ENCODE measurements at regions not wholly inside any gene's neighbourhood (a gene's known extent, or its start where the extent isn't known, plus 50 kb on each side); places are given as distances from the start of the nearest gene placed in this dataset.

DNA sequence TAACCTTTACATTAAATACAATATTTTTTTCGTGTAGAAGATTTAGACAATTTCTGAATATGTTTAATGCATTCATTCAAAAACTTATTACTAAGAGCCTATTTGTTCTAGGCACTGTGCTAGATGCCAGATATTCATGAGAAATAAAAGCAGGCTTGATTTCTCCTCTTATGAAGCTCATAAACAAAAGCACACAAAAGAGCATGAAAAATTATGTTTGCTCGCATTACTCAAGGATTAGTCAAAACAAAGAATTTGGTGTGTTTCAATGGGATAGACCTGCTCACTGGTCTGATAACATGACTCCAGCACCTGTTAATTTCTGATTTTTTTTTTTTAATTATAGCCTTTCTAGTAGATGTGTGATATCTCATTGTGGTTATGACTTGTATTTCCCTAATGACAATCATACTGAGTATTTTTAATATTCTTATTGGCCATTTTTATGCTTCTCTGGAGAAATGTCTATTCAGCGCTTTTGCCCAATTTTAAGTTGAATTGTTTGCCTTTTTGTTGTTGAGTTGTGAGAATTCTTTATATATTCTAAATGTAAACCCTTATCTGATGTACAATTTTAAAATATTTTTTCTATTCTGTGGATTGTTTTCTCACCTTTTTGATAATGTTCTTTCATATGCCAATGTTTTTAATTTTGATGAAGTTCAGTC, 382.3 kb upstream of the ADGRL4 start:
- TF ChIP-seq POLR2A (IDR thresholded peaks at IDR 0.05; ENCODE audit: control extremely low read depth in 1 of 2, low read depth in 2 of 2, low read length in 2 of 2) (no peak), SP2 (IDR thresholded peaks at IDR 0.05; ENCODE audit: low read length) (no peak), EZH2 (IDR thresholded peaks at IDR 0.05; ENCODE audit: low read depth, low read length, severe bottlenecking) (no peak), GTF2F1 (IDR thresholded peaks at IDR 0.05; ENCODE audit: borderline replicate concordance, low read depth, low read length) (no peak), TBP (IDR thresholded peaks at IDR 0.05; ENCODE audit: low read depth, low read length) (no peak), RAD21 (IDR thresholded peaks at IDR 0.05 in 1 of 2, conservative IDR thresholded peaks at IDR 0.05 in 1 of 2; ENCODE audit: low read depth in 2 of 2, low read length in 2 of 2) (no peak), TAF1 (IDR thresholded peaks at IDR 0.05; ENCODE audit: low read depth, low read length) (no peak), NRF1 (IDR thresholded peaks at IDR 0.05; ENCODE audit: low read depth, low read length) (no peak), POLR2AphosphoS5 (IDR thresholded peaks at IDR 0.05; ENCODE audit: low read depth, low read length) (no peak), CBX8 (IDR thresholded peaks at IDR 0.05; ENCODE audit: borderline replicate concordance, low read depth, low read length) (no peak), YY1 (IDR thresholded peaks at IDR 0.05; ENCODE audit: low read depth, low read length) (no peak), SRF (IDR thresholded peaks at IDR 0.05; ENCODE audit: low read depth, low read length) (no peak)
- TF ChIP-seq, protein P1, sequence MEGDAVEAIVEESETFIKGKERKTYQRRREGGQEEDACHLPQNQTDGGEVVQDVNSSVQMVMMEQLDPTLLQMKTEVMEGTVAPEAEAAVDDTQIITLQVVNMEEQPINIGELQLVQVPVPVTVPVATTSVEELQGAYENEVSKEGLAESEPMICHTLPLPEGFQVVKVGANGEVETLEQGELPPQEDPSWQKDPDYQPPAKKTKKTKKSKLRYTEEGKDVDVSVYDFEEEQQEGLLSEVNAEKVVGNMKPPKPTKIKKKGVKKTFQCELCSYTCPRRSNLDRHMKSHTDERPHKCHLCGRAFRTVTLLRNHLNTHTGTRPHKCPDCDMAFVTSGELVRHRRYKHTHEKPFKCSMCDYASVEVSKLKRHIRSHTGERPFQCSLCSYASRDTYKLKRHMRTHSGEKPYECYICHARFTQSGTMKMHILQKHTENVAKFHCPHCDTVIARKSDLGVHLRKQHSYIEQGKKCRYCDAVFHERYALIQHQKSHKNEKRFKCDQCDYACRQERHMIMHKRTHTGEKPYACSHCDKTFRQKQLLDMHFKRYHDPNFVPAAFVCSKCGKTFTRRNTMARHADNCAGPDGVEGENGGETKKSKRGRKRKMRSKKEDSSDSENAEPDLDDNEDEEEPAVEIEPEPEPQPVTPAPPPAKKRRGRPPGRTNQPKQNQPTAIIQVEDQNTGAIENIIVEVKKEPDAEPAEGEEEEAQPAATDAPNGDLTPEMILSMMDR (IDR thresholded peaks at IDR 0.05; ENCODE audit: control extremely low read depth in 1 of 3, insufficient read depth in 1 of 3, low read depth in 1 of 3, low read length in 3 of 3), result no peak
- TF ChIP-seq, protein P2, sequence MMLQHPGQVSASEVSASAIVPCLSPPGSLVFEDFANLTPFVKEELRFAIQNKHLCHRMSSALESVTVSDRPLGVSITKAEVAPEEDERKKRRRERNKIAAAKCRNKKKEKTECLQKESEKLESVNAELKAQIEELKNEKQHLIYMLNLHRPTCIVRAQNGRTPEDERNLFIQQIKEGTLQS (IDR thresholded peaks at IDR 0.05; ENCODE audit: insufficient read depth, low read depth, low read length), result no peak

Data from H1 (cell line).